ENCODE measurements at regions not wholly inside any gene's neighbourhood (a gene's known extent, or its start where the extent isn't known, plus 50 kb on each side); places are given as distances from the start of the nearest gene placed in this dataset.
"Not testable (repeated sequence)": the region's sequence is repeated elsewhere in the genome, so short reads cannot be mapped to it uniquely, and the experiment has no call there.

DNA sequence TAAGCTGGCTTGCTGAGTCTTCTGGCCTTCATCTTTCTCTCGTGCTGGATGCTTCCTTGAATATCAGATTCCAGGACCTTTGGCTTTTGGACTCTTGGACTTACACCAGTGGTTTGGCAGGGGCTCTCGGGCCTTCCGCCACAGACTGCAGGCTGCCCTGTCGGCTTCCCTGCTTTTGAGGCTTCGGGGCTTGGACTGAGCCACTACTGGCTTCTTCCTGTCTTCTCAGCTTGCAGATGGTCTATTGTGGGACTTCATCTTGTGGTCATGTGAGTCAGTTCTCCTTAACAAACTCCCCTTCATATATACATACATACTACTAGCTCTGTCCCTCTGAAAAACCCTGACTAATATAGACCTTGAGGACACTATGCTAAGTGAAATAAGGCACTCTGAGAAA lies 78.3 kb upstream of the SSBP2 start:
- DNase-seq (ENCODE audit: low read depth in 1 of 2, low spot score in 1 of 2) = no peak
- no peaks in the 10 kb centered on the region for H3K36me3 ChIP-seq
- H3K4me3 ChIP-seq = no peak overlapping the region
- TF ChIP-seq, protein P1, sequence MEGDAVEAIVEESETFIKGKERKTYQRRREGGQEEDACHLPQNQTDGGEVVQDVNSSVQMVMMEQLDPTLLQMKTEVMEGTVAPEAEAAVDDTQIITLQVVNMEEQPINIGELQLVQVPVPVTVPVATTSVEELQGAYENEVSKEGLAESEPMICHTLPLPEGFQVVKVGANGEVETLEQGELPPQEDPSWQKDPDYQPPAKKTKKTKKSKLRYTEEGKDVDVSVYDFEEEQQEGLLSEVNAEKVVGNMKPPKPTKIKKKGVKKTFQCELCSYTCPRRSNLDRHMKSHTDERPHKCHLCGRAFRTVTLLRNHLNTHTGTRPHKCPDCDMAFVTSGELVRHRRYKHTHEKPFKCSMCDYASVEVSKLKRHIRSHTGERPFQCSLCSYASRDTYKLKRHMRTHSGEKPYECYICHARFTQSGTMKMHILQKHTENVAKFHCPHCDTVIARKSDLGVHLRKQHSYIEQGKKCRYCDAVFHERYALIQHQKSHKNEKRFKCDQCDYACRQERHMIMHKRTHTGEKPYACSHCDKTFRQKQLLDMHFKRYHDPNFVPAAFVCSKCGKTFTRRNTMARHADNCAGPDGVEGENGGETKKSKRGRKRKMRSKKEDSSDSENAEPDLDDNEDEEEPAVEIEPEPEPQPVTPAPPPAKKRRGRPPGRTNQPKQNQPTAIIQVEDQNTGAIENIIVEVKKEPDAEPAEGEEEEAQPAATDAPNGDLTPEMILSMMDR (IDR thresholded peaks at IDR 0.05; ENCODE audit: low read depth, low read length) = no peak
- no peaks in the 10 kb centered on the region for H3K9me3 ChIP-seq (ENCODE audit: low read depth)
- H3K27me3 ChIP-seq = no peaks in the 10 kb centered on the region
- no peak overlapping the region for H3K27ac ChIP-seq
- H3K4me1 ChIP-seq (ENCODE audit: low read depth) = peaks cover 8% of the 10 kb centered on the region

DNA sequence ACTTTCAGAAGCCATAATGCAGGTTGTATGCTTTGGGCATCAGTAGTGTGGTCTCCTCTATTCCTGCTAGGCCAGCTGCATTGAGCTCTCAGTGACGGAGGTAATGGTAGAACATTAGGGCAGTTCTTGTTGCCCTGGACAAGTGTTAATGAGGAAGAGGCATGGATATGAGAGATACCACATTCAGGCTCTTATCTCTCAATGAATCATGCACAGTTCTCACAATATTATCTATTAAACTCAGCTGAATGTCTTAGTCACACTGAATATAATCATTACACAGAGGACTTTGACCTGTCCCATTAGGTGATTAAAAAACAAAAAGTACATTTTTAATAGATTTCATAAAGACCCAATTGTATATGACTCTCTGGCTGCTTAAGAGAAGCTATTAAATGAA lies 76.6 kb upstream of the SSBP2 start:
- H3K36me3 ChIP-seq = no peaks in the 10 kb centered on the region
- peaks cover 8% of the 10 kb centered on the region for H3K4me1 ChIP-seq (ENCODE audit: low read depth)
- DNase-seq (ENCODE audit: low read depth in 1 of 2, low spot score in 1 of 2) = no peak
- H3K4me3 ChIP-seq = no peak overlapping the region
- no peaks in the 10 kb centered on the region for H3K27me3 ChIP-seq
- H3K27ac ChIP-seq = no peak overlapping the region
- H3K9me3 ChIP-seq (ENCODE audit: low read depth) = no peaks in the 10 kb centered on the region
- TF ChIP-seq, protein P1 (IDR thresholded peaks at IDR 0.05; ENCODE audit: low read depth, low read length) = no peak

DNA sequence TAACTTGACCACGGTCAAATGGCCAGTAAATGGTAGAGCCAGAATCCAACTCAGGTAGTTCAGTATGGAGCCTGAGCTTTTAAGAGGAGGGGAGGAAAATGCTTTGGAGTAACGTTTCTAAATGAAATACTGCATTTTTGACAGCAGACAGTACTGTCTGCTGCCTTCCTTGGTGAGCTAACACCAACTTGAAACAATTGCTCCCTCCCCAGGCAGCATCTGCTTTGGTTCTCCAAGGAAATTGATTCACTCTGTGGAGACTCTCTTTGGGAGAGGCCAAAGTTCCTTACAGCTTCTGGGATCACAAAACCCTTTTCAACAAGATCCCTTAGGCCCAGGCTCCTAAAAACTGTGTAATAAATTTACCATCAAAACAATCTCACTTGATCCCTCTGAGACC lies 75.2 kb upstream of the SSBP2 start:
- H3K36me3 ChIP-seq = no peaks in the 10 kb centered on the region
- H3K4me1 ChIP-seq (ENCODE audit: low read depth) = peaks cover 8% of the 10 kb centered on the region
- H3K4me3 ChIP-seq = no peak overlapping the region
- TF ChIP-seq, protein P1 (IDR thresholded peaks at IDR 0.05; ENCODE audit: low read depth, low read length) = no peak
- peak in 1 of 2 donors; percentile 22 for DNase-seq (ENCODE audit: low read depth in 1 of 2, low spot score in 1 of 2)
- no peak overlapping the region for H3K27ac ChIP-seq
- no peaks in the 10 kb centered on the region for H3K9me3 ChIP-seq (ENCODE audit: low read depth)
- no peaks in the 10 kb centered on the region for H3K27me3 ChIP-seq

DNA sequence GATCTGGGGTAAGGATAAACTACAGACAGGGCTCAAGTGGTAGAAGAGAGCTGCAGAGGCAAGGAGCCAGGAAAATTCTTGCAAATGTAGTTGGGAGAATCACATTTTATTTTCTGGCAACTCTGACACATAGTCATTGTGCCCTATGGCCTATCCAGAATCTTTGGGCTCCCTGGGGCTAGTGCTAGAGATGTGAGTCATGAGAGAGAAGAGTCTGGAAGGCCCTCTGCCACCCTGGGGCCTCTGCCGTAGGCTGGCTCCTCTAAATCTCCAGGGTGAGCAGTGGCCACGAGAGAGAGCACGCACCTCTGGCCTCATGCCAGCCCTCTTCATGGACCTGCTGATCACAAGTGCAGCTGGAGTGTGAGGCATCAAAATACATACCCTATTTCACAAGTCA lies 74.3 kb upstream of the SSBP2 start:
- H3K27ac ChIP-seq = peak overlapping the region; percentile 15
- no peaks in the 10 kb centered on the region for H3K9me3 ChIP-seq (ENCODE audit: low read depth)
- DNase-seq (ENCODE audit: low read depth in 1 of 2, low spot score in 1 of 2) = peak; percentile 68 to 76
- no peaks in the 10 kb centered on the region for H3K27me3 ChIP-seq
- H3K36me3 ChIP-seq = no peaks in the 10 kb centered on the region
- H3K4me3 ChIP-seq = no peak overlapping the region
- peaks cover 8% of the 10 kb centered on the region for H3K4me1 ChIP-seq (ENCODE audit: low read depth)
- TF ChIP-seq, protein P1 (IDR thresholded peaks at IDR 0.05; ENCODE audit: low read depth, low read length) = no peak

DNA sequence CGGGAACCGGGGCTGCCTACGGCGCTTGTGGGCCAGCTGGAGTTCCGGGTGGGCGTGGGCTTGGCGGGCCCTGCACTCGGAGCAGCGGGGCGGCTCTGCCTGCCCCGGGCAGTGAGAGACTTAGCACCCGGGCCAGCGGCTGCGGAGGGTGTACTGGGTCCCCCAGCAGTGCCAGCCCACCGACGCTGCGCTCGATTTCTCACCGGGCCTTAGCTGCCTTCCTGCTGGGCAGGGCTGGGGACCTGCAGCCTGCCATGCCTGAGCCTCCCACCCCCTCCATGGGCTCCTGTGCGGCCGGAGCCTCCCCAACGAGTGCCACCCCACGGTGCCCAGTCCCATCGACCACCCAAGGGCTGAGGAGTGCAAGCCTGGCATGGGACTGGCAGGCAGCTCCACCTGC lies 72.8 kb upstream of the SSBP2 start:
- H3K27ac ChIP-seq; H3K4me1 ChIP-seq (ENCODE audit: low read depth); H3K36me3 ChIP-seq; H3K9me3 ChIP-seq (ENCODE audit: low read depth); H3K27me3 ChIP-seq; DNase-seq (ENCODE audit: low read depth in 1 of 2, low spot score in 1 of 2); H3K4me3 ChIP-seq: not testable (repeated sequence)

DNA sequence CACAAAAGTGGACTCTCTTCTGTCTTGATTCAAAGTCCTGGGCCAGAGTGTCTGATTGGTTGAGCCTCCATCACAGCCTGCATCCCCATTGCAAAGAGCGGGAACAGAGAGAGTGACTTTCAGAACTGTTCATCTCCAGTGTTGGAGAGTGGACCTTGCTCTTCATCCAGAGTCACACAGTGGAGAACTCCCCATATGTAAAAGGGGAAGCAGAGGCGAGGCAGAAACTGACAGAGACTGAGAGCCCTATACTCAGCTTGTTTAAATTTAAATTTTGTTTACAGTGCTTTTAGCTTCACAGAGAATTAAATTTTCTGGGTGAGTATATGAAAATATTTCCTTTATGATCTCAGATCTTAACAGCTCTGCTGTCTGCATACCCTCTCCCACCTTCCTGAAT lies 70.0 kb upstream of the SSBP2 start:
- H3K9me3 ChIP-seq (ENCODE audit: low read depth) = no peaks in the 10 kb centered on the region
- no peaks in the 10 kb centered on the region for H3K36me3 ChIP-seq
- DNase-seq (ENCODE audit: low read depth in 1 of 2, low spot score in 1 of 2) = no peak
- no peak overlapping the region for H3K27ac ChIP-seq
- no peak overlapping the region for H3K4me3 ChIP-seq
- H3K27me3 ChIP-seq = no peaks in the 10 kb centered on the region
- H3K4me1 ChIP-seq (ENCODE audit: low read depth) = peaks cover 8% of the 10 kb centered on the region
- TF ChIP-seq, protein P1 (IDR thresholded peaks at IDR 0.05; ENCODE audit: low read depth, low read length) = no peak
